PC-3 (cell line): ENCODE measurements at regions not wholly inside any gene's neighbourhood (a gene's known extent, or its start where the extent isn't known, plus 50 kb on each side); places are given as distances from the start of the nearest gene placed in this dataset.

Experiments
- EZH2 ChIP-seq: fragments of 300-600 bp; sonication (generic); IDR thresholded peaks from one replicate; pipeline ENCODE4 v1.6.1; 2017; ENCODE audit warnings: antibody characterized with exemption, mild to moderate bottlenecking, low read length; ENCODE audit not compliant: unreplicated experiment
- TF ChIP-seq, protein P1 (sequence below): fragments of 300-600 bp; sonication (generic); conservative IDR thresholded peaks from 2 replicates; pipeline ENCODE4 v1.5.1; 2017; ENCODE audit warnings: antibody characterized with exemption, low read depth, mild to moderate bottlenecking, low read length

DNA sequence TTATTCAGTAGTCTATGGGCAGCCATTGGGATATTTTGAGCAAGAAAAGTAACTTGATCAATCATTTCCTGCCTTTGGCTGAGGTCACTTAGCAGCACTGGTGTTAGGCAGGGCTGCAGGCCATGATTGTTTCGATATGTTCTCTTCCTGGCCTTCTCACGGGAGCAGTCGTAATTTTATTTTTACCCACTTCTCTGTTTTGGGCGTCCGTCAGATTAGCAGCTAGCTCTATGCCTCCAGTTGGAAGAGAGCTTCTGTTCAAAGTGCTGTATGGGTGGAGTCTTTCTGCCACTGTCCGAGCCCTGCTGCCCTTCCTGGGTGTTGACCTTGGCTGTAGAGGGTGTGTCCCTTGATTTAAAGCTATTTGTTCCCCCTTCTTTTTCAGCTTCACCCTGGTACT, 123.4 kb upstream of the ROPN1 start:
- TF ChIP-seq, protein P1, sequence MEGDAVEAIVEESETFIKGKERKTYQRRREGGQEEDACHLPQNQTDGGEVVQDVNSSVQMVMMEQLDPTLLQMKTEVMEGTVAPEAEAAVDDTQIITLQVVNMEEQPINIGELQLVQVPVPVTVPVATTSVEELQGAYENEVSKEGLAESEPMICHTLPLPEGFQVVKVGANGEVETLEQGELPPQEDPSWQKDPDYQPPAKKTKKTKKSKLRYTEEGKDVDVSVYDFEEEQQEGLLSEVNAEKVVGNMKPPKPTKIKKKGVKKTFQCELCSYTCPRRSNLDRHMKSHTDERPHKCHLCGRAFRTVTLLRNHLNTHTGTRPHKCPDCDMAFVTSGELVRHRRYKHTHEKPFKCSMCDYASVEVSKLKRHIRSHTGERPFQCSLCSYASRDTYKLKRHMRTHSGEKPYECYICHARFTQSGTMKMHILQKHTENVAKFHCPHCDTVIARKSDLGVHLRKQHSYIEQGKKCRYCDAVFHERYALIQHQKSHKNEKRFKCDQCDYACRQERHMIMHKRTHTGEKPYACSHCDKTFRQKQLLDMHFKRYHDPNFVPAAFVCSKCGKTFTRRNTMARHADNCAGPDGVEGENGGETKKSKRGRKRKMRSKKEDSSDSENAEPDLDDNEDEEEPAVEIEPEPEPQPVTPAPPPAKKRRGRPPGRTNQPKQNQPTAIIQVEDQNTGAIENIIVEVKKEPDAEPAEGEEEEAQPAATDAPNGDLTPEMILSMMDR = no peak
- TF ChIP-seq EZH2 = no peak
